ENCODE measurements at regions not wholly inside any gene's neighbourhood (a gene's known extent, or its start where the extent isn't known, plus 50 kb on each side); places are given as distances from the start of the nearest gene placed in this dataset.
A peak's percentile ranks its signal among the peaks of the same experiment; 100 is the strongest.
"Not testable (repeated sequence)": the region's sequence is repeated elsewhere in the genome, so short reads cannot be mapped to it uniquely, and the experiment has no call there.

DNA sequence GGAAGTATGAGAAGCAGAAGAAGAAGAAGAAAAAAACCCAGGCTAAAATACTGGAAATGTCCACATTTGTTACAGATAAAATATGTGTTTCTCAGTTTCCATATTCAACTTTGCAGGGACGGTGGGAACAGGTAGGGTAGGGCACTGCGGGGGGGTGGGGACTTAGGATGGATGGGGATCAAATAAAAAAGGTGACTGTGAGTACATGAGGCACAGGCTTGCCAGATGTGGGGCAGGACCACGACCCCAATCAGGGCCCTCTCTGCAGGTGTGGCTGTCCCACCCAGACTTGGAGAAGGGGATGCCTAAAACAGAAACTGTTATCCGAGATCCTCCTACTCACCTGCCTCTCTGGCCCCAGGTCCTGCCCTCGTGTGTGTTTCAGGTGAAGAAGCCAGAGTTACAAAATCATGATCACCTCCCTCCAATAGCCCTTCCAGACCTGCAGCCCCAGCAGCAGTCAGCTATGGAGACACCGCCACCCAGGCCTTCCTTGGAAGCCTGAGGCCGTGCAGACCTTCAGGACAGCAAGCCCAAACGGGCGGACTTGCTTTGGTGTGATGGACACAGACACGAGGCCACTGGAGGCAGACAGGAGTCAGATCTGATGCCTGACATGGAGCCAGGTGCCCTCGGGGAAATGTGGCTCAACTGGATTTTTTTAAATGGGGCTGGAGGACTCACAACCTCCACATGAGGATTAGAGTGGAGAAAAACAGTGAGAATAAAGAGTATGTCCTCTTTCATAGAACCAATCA lies 315.0 kb downstream of the BCL2L11 start:
- H4K20me1 ChIP-seq (ENCODE audit: low read length); CTCF ChIA-PET; H3K9ac ChIP-seq (ENCODE audit: low read length); H3F3A ChIP-seq (ENCODE audit: low read length, unreplicated experiment); H2AFZ ChIP-seq (ENCODE audit: low read length); POLR2A ChIA-PET (ENCODE audit: unreplicated experiment); H3K4me2 ChIP-seq (ENCODE audit: low read length); H3K27me3 ChIP-seq (ENCODE audit: low read length); H3K4me3 ChIP-seq (ENCODE audit: low read length); H3K36me3 ChIP-seq (ENCODE audit: low read depth, low read length); DNase-seq; intact Hi-C loops (cut with micrococcal nuclease); ATAC-seq; H3K9me2 ChIP-seq (replicated peaks; ENCODE audit: low read length); H3K9me3 ChIP-seq (ENCODE audit: low read length); BruUV-seq (replicated peaks); H3K4me1 ChIP-seq (ENCODE audit: insufficient read depth, low read length); H3K27ac ChIP-seq (ENCODE audit: low read length): not testable (repeated sequence)
- H3K79me2 ChIP-seq (ENCODE audit: low read length) = peaks cover 10% of the 10 kb centered on the region; the same call in 1 of the 2 replicates

DNA sequence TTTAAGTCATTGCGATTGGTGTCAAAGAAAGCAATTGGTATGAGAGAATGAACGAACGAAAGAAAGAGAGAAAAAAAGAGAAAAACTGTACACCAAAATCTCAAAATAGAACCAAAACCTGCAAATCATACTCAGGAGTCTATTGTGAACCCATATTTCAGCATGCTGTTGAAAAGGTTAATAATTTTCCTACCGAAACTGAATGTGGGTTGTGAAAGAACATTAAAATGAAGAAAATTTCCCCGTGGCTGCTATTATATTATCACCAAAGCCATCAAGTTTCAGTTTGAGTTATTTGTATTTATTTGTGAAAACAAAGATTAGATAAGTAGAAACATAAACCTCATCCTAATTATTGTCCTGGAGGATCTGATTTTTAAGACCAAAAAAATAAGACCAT lies 315.7 kb downstream of the BCL2L11 start:
- POLR2A ChIA-PET (ENCODE audit: unreplicated experiment); H3K4me1 ChIP-seq (ENCODE audit: insufficient read depth, low read length): not testable (repeated sequence)

DNA sequence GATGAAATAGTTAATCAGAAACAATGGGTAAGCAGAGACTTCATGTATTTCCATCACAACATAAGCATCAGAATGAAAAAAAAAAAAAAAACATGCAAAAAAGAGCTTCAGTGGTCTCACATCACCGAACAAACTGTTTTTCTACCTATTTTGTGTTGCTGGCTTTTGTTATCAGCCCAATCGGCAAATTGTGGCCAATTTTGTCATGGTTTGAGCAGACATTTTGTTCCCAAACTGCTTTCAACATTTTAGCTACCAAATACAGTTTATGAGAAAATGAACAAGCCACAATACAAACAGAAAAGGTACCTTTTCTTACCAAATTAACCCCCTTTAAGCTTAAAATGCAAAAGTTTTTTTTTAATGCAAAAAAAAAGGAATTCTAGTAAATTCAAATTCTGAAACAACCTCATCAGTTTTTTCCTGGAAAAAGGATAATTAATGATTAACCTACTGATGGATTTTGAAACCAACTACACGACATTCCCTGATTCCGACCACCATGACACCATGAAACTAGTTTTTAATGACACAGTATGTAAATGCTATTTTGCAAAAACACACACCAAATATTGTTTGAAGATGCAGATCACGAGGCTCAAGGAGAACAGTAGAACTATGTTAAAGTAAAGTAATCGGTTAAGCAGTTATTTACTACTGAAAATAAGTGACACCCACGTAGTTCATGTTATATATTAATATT lies 316.7 kb downstream of the BCL2L11 start:
- H3K9me3 ChIP-seq (ENCODE audit: low read length); H3K27ac ChIP-seq (ENCODE audit: low read length); H3K9ac ChIP-seq (ENCODE audit: low read length); H3K27me3 ChIP-seq (ENCODE audit: low read length); H3K9me2 ChIP-seq (replicated peaks; ENCODE audit: low read length); POLR2A ChIA-PET (ENCODE audit: unreplicated experiment); BruUV-seq (replicated peaks); H4K20me1 ChIP-seq (ENCODE audit: low read length); CTCF ChIA-PET; intact Hi-C loops (cut with micrococcal nuclease); H3K79me2 ChIP-seq (ENCODE audit: low read length); H3F3A ChIP-seq (ENCODE audit: low read length, unreplicated experiment); H3K4me1 ChIP-seq (ENCODE audit: insufficient read depth, low read length); H3K36me3 ChIP-seq (ENCODE audit: low read depth, low read length); H3K4me3 ChIP-seq (ENCODE audit: low read length); H3K4me2 ChIP-seq (ENCODE audit: low read length); DNase-seq; H2AFZ ChIP-seq (ENCODE audit: low read length); ATAC-seq: not testable (repeated sequence)

More for the DNA sequence above, 315.7 kb downstream of the BCL2L11 start:
- H3K9ac ChIP-seq (ENCODE audit: low read length); H4K20me1 ChIP-seq (ENCODE audit: low read length); H3K27me3 ChIP-seq (ENCODE audit: low read length); intact Hi-C loops (cut with micrococcal nuclease); H3F3A ChIP-seq (ENCODE audit: low read length, unreplicated experiment); H3K4me3 ChIP-seq (ENCODE audit: low read length); H3K27ac ChIP-seq (ENCODE audit: low read length); ATAC-seq; DNase-seq; H3K4me2 ChIP-seq (ENCODE audit: low read length); H2AFZ ChIP-seq (ENCODE audit: low read length); H3K36me3 ChIP-seq (ENCODE audit: low read depth, low read length); H3K9me3 ChIP-seq (ENCODE audit: low read length); CTCF ChIA-PET; H3K9me2 ChIP-seq (replicated peaks; ENCODE audit: low read length); BruUV-seq (replicated peaks): not testable (repeated sequence)
- H3K79me2 ChIP-seq (ENCODE audit: low read length) = peaks cover 10% of the 10 kb centered on the region; the same call in 1 of the 2 replicates

- not testable (repeated sequence) for BruUV-seq (replicated peaks)
These were observed 317.4 kb downstream of the BCL2L11 start for GRCh38 chr2:111438161-111438560.

GRCh38 chr2:111439237-111439636 lies 318.5 kb downstream of the BCL2L11 start:
- CTCF ChIA-PET = not testable (repeated sequence)

More at GRCh38 chr2:111438161-111438560, 317.4 kb downstream of the BCL2L11 start:
- H3K4me2 ChIP-seq (ENCODE audit: low read length); H3K36me3 ChIP-seq (ENCODE audit: low read depth, low read length); H3F3A ChIP-seq (ENCODE audit: low read length, unreplicated experiment); H3K4me1 ChIP-seq (ENCODE audit: insufficient read depth, low read length); intact Hi-C loops (cut with micrococcal nuclease); H3K27ac ChIP-seq (ENCODE audit: low read length); H3K9me2 ChIP-seq (replicated peaks; ENCODE audit: low read length); H3K9ac ChIP-seq (ENCODE audit: low read length); H3K27me3 ChIP-seq (ENCODE audit: low read length); CTCF ChIA-PET; H3K79me2 ChIP-seq (ENCODE audit: low read length); H3K4me3 ChIP-seq (ENCODE audit: low read length); H3K9me3 ChIP-seq (ENCODE audit: low read length); H4K20me1 ChIP-seq (ENCODE audit: low read length); DNase-seq; POLR2A ChIA-PET (ENCODE audit: unreplicated experiment); H2AFZ ChIP-seq (ENCODE audit: low read length); ATAC-seq: not testable (repeated sequence)

GRCh38 chr2:111441614-111442013 lies 320.9 kb downstream of the BCL2L11 start:
- CTCF ChIA-PET; H3F3A ChIP-seq (ENCODE audit: low read length, unreplicated experiment); H3K9me3 ChIP-seq (ENCODE audit: low read length); intact Hi-C loops (cut with micrococcal nuclease); H4K20me1 ChIP-seq (ENCODE audit: low read length); H2AFZ ChIP-seq (ENCODE audit: low read length); H3K9me2 ChIP-seq (replicated peaks; ENCODE audit: low read length); H3K27me3 ChIP-seq (ENCODE audit: low read length); H3K4me2 ChIP-seq (ENCODE audit: low read length); BruUV-seq (replicated peaks); H3K4me1 ChIP-seq (ENCODE audit: insufficient read depth, low read length); DNase-seq; H3K36me3 ChIP-seq (ENCODE audit: low read depth, low read length); H3K4me3 ChIP-seq (ENCODE audit: low read length); H3K79me2 ChIP-seq (ENCODE audit: low read length); H3K27ac ChIP-seq (ENCODE audit: low read length); H3K9ac ChIP-seq (ENCODE audit: low read length); POLR2A ChIA-PET (ENCODE audit: unreplicated experiment): not testable (repeated sequence)
- peak; percentile 27; the same call in 1 of the 2 replicates for ATAC-seq

More at GRCh38 chr2:111439237-111439636, 318.5 kb downstream of the BCL2L11 start:
- H4K20me1 ChIP-seq (ENCODE audit: low read length); H3F3A ChIP-seq (ENCODE audit: low read length, unreplicated experiment); H3K9ac ChIP-seq (ENCODE audit: low read length); H3K4me3 ChIP-seq (ENCODE audit: low read length); intact Hi-C loops (cut with micrococcal nuclease); H3K9me2 ChIP-seq (replicated peaks; ENCODE audit: low read length); H3K9me3 ChIP-seq (ENCODE audit: low read length); H2AFZ ChIP-seq (ENCODE audit: low read length); H3K27ac ChIP-seq (ENCODE audit: low read length); DNase-seq; H3K79me2 ChIP-seq (ENCODE audit: low read length); POLR2A ChIA-PET (ENCODE audit: unreplicated experiment); H3K4me2 ChIP-seq (ENCODE audit: low read length); BruUV-seq (replicated peaks); H3K36me3 ChIP-seq (ENCODE audit: low read depth, low read length); ATAC-seq; H3K4me1 ChIP-seq (ENCODE audit: insufficient read depth, low read length); H3K27me3 ChIP-seq (ENCODE audit: low read length): not testable (repeated sequence)

Data from PC-3 (cell line).